IMR-90 (cell line): ENCODE measurements at regions not wholly inside any gene's neighbourhood (a gene's known extent, or its start where the extent isn't known, plus 50 kb on each side); places are given as distances from the start of the nearest gene placed in this dataset.

Experiments
- ATAC-seq: fragments of 200-7000 bp; cut with Tn5 transposase; 2 replicates; pipeline ENCODE4 v1.9.1; 2020; ENCODE audit warnings: low read depth, mild to moderate bottlenecking, moderate library complexity
- BruUV-seq: library from RNA; stranded (reverse); fragments of 400-500 nt; replicated peaks from 2 replicates; lab custom pipeline; 2021; lab: Mats Ljungman, UMichigan
- CTCF ChIA-PET: fragments of 300-600 bp; formaldehyde crosslinking; extraction: SDS; loops from one replicate; lab custom pipeline; 2021; ENCODE audit warnings: antibody characterized with exemption; lab: Yijun Ruan, JAX
- POLR2A ChIA-PET: fragments of 300-600 bp; sonication (Branson Sonifier 250); formaldehyde crosslinking; loops from one replicate; lab custom pipeline; 2022; ENCODE audit warnings: antibody characterized with exemption; ENCODE audit not compliant: unreplicated experiment; lab: Charles Lee
- DNase-seq: peaks from one replicate; pipeline ENCODE4 v3.0.0; 2013
- H2AFZ ChIP-seq: replicated peaks from 2 replicates; pipeline ENCODE3; 2013; ENCODE audit warnings: low read length, mild to moderate bottlenecking; ENCODE audit not compliant: poor library complexity
- H2AK5ac ChIP-seq: 2 replicates; pipeline ENCODE4 v1.6.1; 2013; ENCODE audit warnings: low read depth, low read length, inconsistent platforms
- H2AK9ac ChIP-seq: replicated peaks from 2 replicates; pipeline ENCODE3; 2013; ENCODE audit warnings: mild to moderate bottlenecking, low read depth, low read length, moderate library complexity; ENCODE audit not compliant: poor library complexity
- H2BK120ac ChIP-seq: 2 replicates; pipeline ENCODE4 v1.6.1; 2013; ENCODE audit warnings: low read depth, low read length, inconsistent platforms
- H2BK15ac ChIP-seq: 3 replicates; pipeline ENCODE4 v1.6.1; 2013; ENCODE audit warnings: low read depth, low read length, inconsistent platforms
- H2BK20ac ChIP-seq: 2 replicates; pipeline ENCODE4 v1.6.1; 2013; ENCODE audit warnings: low read depth, mild to moderate bottlenecking, inconsistent platforms, low read length, moderate library complexity
- H2BK5ac ChIP-seq: 2 replicates; pipeline ENCODE4 v1.6.1; 2013; ENCODE audit warnings: mild to moderate bottlenecking, low read depth, low read length, inconsistent platforms; ENCODE audit not compliant: poor library complexity, severe bottlenecking
- H3K14ac ChIP-seq: replicated peaks from 2 replicates; pipeline ENCODE4 v1.6.1; 2013; ENCODE audit warnings: low read depth, low read length, inconsistent platforms
- H3K18ac ChIP-seq: 2 replicates; pipeline ENCODE4 v1.6.1; 2013; ENCODE audit warnings: low read depth, low read length, control low read depth
- H3K23ac ChIP-seq: 2 replicates; pipeline ENCODE4 v1.6.1; 2013; ENCODE audit warnings: low read depth, low read length, inconsistent platforms
- H3K27ac ChIP-seq: 2 replicates; pipeline ENCODE4 v1.5.1; 2013; ENCODE audit warnings: mild to moderate bottlenecking, control low read depth, low read length; ENCODE audit not compliant: insufficient read depth
- H3K27me3 ChIP-seq: 2 replicates; pipeline ENCODE4 v1.6.1; 2013; ENCODE audit warnings: low read length; ENCODE audit not compliant: control insufficient read depth, insufficient read depth
- H3K36me3 ChIP-seq: 2 replicates; pipeline ENCODE4 v1.6.1; 2013; ENCODE audit warnings: low read length, mixed read lengths; ENCODE audit not compliant: control insufficient read depth, insufficient read depth
- H3K4ac ChIP-seq: 2 replicates; pipeline ENCODE4 v1.6.1; 2013; ENCODE audit warnings: low read depth, low read length, inconsistent platforms
- H3K4me1 ChIP-seq: 2 replicates; pipeline ENCODE4 v1.6.1; 2013; ENCODE audit warnings: low read length, mixed read lengths; ENCODE audit not compliant: control insufficient read depth, insufficient read depth
- H3K4me2 ChIP-seq: 2 replicates; pipeline ENCODE4 v1.6.1; 2013; ENCODE audit warnings: low read depth, mild to moderate bottlenecking, control low read depth, low read length, moderate library complexity
- H3K4me3 ChIP-seq: 2 replicates; pipeline ENCODE4 v1.5.1; 2013; ENCODE audit warnings: low read depth, mild to moderate bottlenecking, control low read depth, low read length, moderate library complexity; ENCODE audit not compliant: insufficient read depth
- H3K56ac ChIP-seq: 2 replicates; pipeline ENCODE4 v1.6.1; 2013; ENCODE audit warnings: low read length, inconsistent platforms; ENCODE audit not compliant: insufficient read depth; ENCODE audit errors: extremely low read depth
- H3K79me1 ChIP-seq, 2 experiments: 2 replicates each; pipeline ENCODE4 v1.6.1; 2013; ENCODE audit warnings: low read length in 2 of 2, inconsistent platforms in 1 of 2, low read depth in 1 of 2
- H3K9ac ChIP-seq: 2 replicates; pipeline ENCODE4 v1.6.1; 2013; ENCODE audit warnings: low read depth, low read length, control low read depth
- H3K9me1 ChIP-seq: 2 replicates; pipeline ENCODE4 v1.6.1; 2013; ENCODE audit warnings: low read length, inconsistent platforms; ENCODE audit not compliant: insufficient read depth
- H3K9me3 ChIP-seq: 2 replicates; pipeline ENCODE4 v1.6.1; 2013; ENCODE audit warnings: low read length; ENCODE audit not compliant: control insufficient read depth, insufficient read depth
- H4K20me1 ChIP-seq: 2 replicates; pipeline ENCODE4 v1.6.1; 2013; ENCODE audit warnings: low read length, inconsistent platforms; ENCODE audit not compliant: insufficient read depth
- H4K5ac ChIP-seq: 2 replicates; pipeline ENCODE4 v1.6.1; 2013; ENCODE audit warnings: mild to moderate bottlenecking, low read depth, low read length, control low read depth
- H4K8ac ChIP-seq, 2 experiments: 2 replicates each; pipeline ENCODE4 v1.6.1; 2013; ENCODE audit warnings: low read depth in 2 of 2, low read length in 2 of 2, control low read depth in 1 of 2, inconsistent platforms in 1 of 2
- H4K91ac ChIP-seq: 2 replicates; pipeline ENCODE4 v1.6.1; 2013; ENCODE audit warnings: low read depth, low read length, inconsistent platforms; ENCODE audit not compliant: insufficient read depth
- NFE2L2 ChIP-seq: fragments of 150-350 bp; IDR thresholded peaks from 2 replicates; pipeline ENCODE4 v1.6.1; 2016; ENCODE audit warnings: low read depth, mild to moderate bottlenecking, low read length
- POLR2A ChIP-seq: IDR thresholded peaks from 2 replicates; pipeline ENCODE4 v1.6.1; 2012; ENCODE audit warnings: mild to moderate bottlenecking, low read depth, low read length
- RCOR1 ChIP-seq: IDR thresholded peaks from 2 replicates; pipeline ENCODE4 v1.6.1; 2012; ENCODE audit warnings: mild to moderate bottlenecking, low read length, improper control_type of control experiment; ENCODE audit not compliant: insufficient replicate concordance
- WGBS, 2 experiments: methylation state at CpG; one replicate each; pipeline versions ENCODE4 v1.1.5 to v1.1.7; 2013; ENCODE audit warnings: missing lambda C conversion rate in 2 of 2; ENCODE audit not compliant: insufficient read length in 1 of 2; ENCODE audit errors: extremely low coverage in 2 of 2; 5-methylcytosine and 5-hydroxymethylcytosine counted together
- dilution Hi-C: fragments of 300-500 bp; cut with HindIII; formaldehyde crosslinking; loops from one replicate; pipeline ENCODE4 v1.14.3; 2018; ENCODE audit warnings: low sequenced_read_pairs; ENCODE audit not compliant: unreplicated experiment
- in situ Hi-C: fragments of 300-500 bp; cut with MboI; formaldehyde crosslinking; loops from 3 replicates; pipeline ENCODE4 v1.14.3; 2019; ENCODE audit warnings: low sequenced_read_pairs, inconsistent platforms, mixed read lengths
- intact Hi-C: fragments of 100-400 bp; cut with micrococcal nuclease; formaldehyde crosslinking; loops from 2 replicates; pipeline ENCODE4 v1.10.0; 2022

GRCh38 chr9:16150501-16150900, 597.7 kb downstream of the CCDC171 start:
- Histone ChIP-seq H3K23ac (no peak overlapping the region), H2BK120ac (no peak overlapping the region), H3K4ac (no peak overlapping the region), H3K4me2 (no peak overlapping the region), H4K8ac (no peak overlapping the region), H2AFZ (no peak overlapping the region), H3K4me3 (no peak overlapping the region), H3K9me3 (no peaks in the 10 kb centered on the region; the same call in 1 of the 2 replicates), H3K27me3 (peaks cover 3% of the 10 kb centered on the region; the same call in 1 of the 2 replicates), H2BK15ac (no peak overlapping the region), H3K79me1 (no peaks in the 10 kb centered on the region), H3K56ac (no peak overlapping the region), H2BK5ac (no peak overlapping the region), H3K9ac (no peak overlapping the region), H2BK20ac (no peak overlapping the region), H3K4me1 (peaks cover under 1% of the 10 kb centered on the region; the same call in 1 of the 2 replicates), H4K20me1 (no peaks in the 10 kb centered on the region), H3K14ac (no peak overlapping the region), H4K91ac (no peak overlapping the region), H2AK9ac (no peak overlapping the region), H3K9me1 (no peaks in the 10 kb centered on the region), H2AK5ac (no peak overlapping the region), H4K5ac (no peak overlapping the region), H3K27ac (no peak overlapping the region), H3K36me3 (no peaks in the 10 kb centered on the region), H3K18ac (no peak overlapping the region)
- BruUV-seq, result no TSS peak
- TF ChIP-seq NFE2L2 (no peak), POLR2A (no peak), RCOR1 (no peak)
- DNase-seq (no peak), ATAC-seq (no peak)
- ChIA-PET CTCF (no interaction called here), POLR2A (no interaction called here)
- in situ Hi-C loops, result no loop called here
- 64% methylated on average over 2 of the region's 4 CpGs; no CpG with 5 or more reads in 1 of the 2 experiments for WGBS, 2 experiments
- intact Hi-C loops, result no loop called here
- dilution Hi-C loops, result no loop called here
